ENCODE measurements at regions not wholly inside any gene's neighbourhood (a gene's known extent, or its start where the extent isn't known, plus 50 kb on each side); places are given as distances from the start of the nearest gene placed in this dataset.
"Not testable (repeated sequence)": the region's sequence is repeated elsewhere in the genome, so short reads cannot be mapped to it uniquely, and the experiment has no call there.

- TF ChIP-seq CTCF, POLR2A (IDR thresholded peaks at IDR 0.05): not testable (repeated sequence)
These were observed 93.0 kb upstream of the CIBAR2 start for GRCh38 chr16:85205257-85205656.

Data from uterus (tissue), 2 donors.